ENCODE measurements at regions not wholly inside any gene's neighbourhood (a gene's known extent, or its start where the extent isn't known, plus 50 kb on each side); places are given as distances from the start of the nearest gene placed in this dataset.

- Mint-ChIP-seq H3K9me3 (peaks cover 0 to 24% (median 6%) of the 10 kb centered on the region in 11 donors), H3K36me3 (no peaks in the 10 kb centered on the region), H3K27ac (no peak overlapping the region), H3K4me3 (no peak overlapping the region), H3K27me3 (no peaks in the 10 kb centered on the region), H3K4me1 (no peaks in the 10 kb centered on the region)
- Histone ChIP-seq H3K27me3 (ENCODE audit: control insufficient read depth in 2 of 2, insufficient read depth in 2 of 2, low read length in 2 of 2) (no peaks in the 10 kb centered on the region), H3K36me3 (ENCODE audit: control insufficient read depth in 2 of 3, insufficient read depth in 3 of 3, low read length in 3 of 3) (no peaks in the 10 kb centered on the region), H3K9me3 (ENCODE audit: control insufficient read depth in 2 of 3, low read length in 3 of 3) (no peaks in the 10 kb centered on the region), H3K4me3 (ENCODE audit: low read length) (no peak overlapping the region), H3K27ac (ENCODE audit: low read depth, low read length) (no peak overlapping the region), H3K4me1 (ENCODE audit: control insufficient read depth in 2 of 2, insufficient read depth in 2 of 2, low read length in 2 of 2) (no peaks in the 10 kb centered on the region)
- ChIA-PET CTCF (no interaction called here), POLR2A (no interaction called here)
- intact Hi-C loops (cut with micrococcal nuclease): no loop called here
- DNase-seq (no peak), ATAC-seq (no peak)
These were observed 234.4 kb upstream of the CLEC14A start for GRCh38 chr14:38490273-38490672.

- no peaks in the 10 kb centered on the region for H3K27me3 ChIP-seq (ENCODE audit: control insufficient read depth in 2 of 2, insufficient read depth in 2 of 2, low read length in 2 of 2)
These were observed 229.1 kb upstream of the CLEC14A start for GRCh38 chr14:38485026-38485425.

GRCh38 chr14:38481952-38482678 is 226.2 kb upstream of the CLEC14A start:
- Histone ChIP-seq H3K9me3 (ENCODE audit: control insufficient read depth in 2 of 3, low read length in 3 of 3) (peaks cover 0 to 7% (median 0%) of the 10 kb centered on the region in 3 experiments), H3K27ac (ENCODE audit: low read depth, low read length) (no peak overlapping the region), H3K36me3 (ENCODE audit: control insufficient read depth in 2 of 3, insufficient read depth in 3 of 3, low read length in 3 of 3) (no peaks in the 10 kb centered on the region), H3K4me3 (ENCODE audit: low read length) (no peak overlapping the region), H3K27me3 (ENCODE audit: control insufficient read depth in 2 of 2, insufficient read depth in 2 of 2, low read length in 2 of 2) (no peaks in the 10 kb centered on the region), H3K4me1 (ENCODE audit: control insufficient read depth in 2 of 2, insufficient read depth in 2 of 2, low read length in 2 of 2) (no peaks in the 10 kb centered on the region)
- H3K27ac Mint-ChIP-seq: no peak overlapping the region
- peaks cover 0 to 9% (median 4%) of the 10 kb centered on the region in 5 donors for H3K36me3 Mint-ChIP-seq
- ATAC-seq: no peak
- intact Hi-C loops (cut with micrococcal nuclease): no loop called here
- DNase-seq: no peak
- peaks cover 0 to 4% (median 0%) of the 10 kb centered on the region in 5 donors for H3K27me3 Mint-ChIP-seq
- H3K4me3 Mint-ChIP-seq: no peak overlapping the region
- peaks cover 5 to 25% (median 10%) of the 10 kb centered on the region in 11 donors for H3K9me3 Mint-ChIP-seq
- CTCF ChIA-PET: interaction anchor here (0.5 kb wide), 1 partner anchor 21 kb away, joined by 4 read pairs; no protein-coding TSS in a partner anchor
- no peaks in the 10 kb centered on the region for H3K4me1 Mint-ChIP-seq
- POLR2A ChIA-PET: no interaction called here

More at GRCh38 chr14:38485026-38485425, 229.1 kb upstream of the CLEC14A start:
- no peaks in the 10 kb centered on the region for H3K4me1 ChIP-seq (ENCODE audit: control insufficient read depth in 2 of 2, insufficient read depth in 2 of 2, low read length in 2 of 2)
- H3K27ac Mint-ChIP-seq: no peak overlapping the region
- no peaks in the 10 kb centered on the region for H3K4me1 Mint-ChIP-seq
- H3K4me3 Mint-ChIP-seq: no peak overlapping the region
- H3K36me3 Mint-ChIP-seq: no peaks in the 10 kb centered on the region
- DNase-seq (no peak), ATAC-seq (no peak)
- ChIA-PET POLR2A (no interaction called here), CTCF (no interaction called here)
- H3K9me3 Mint-ChIP-seq: peaks cover 0 to 15% (median 0%) of the 10 kb centered on the region in 11 donors
- H3K4me3 ChIP-seq (ENCODE audit: low read length): no peak overlapping the region
- no peaks in the 10 kb centered on the region for H3K36me3 ChIP-seq (ENCODE audit: control insufficient read depth in 2 of 3, insufficient read depth in 3 of 3, low read length in 3 of 3)
- H3K27ac ChIP-seq (ENCODE audit: low read depth, low read length): no peak overlapping the region
- intact Hi-C loops (cut with micrococcal nuclease): no loop called here
- H3K27me3 Mint-ChIP-seq: peaks cover 0 to 4% (median 0%) of the 10 kb centered on the region in 5 donors
- H3K9me3 ChIP-seq (ENCODE audit: control insufficient read depth in 2 of 3, low read length in 3 of 3): no peaks in the 10 kb centered on the region

- H3K27ac Mint-ChIP-seq: no peak overlapping the region
- Histone ChIP-seq H3K9me3 (ENCODE audit: control insufficient read depth in 2 of 3, low read length in 3 of 3) (no peaks in the 10 kb centered on the region), H3K27ac (ENCODE audit: low read depth, low read length) (no peak overlapping the region), H3K4me3 (ENCODE audit: low read length) (no peak overlapping the region), H3K27me3 (ENCODE audit: control insufficient read depth in 2 of 2, insufficient read depth in 2 of 2, low read length in 2 of 2) (no peaks in the 10 kb centered on the region), H3K36me3 (ENCODE audit: control insufficient read depth in 2 of 3, insufficient read depth in 3 of 3, low read length in 3 of 3) (no peaks in the 10 kb centered on the region), H3K4me1 (ENCODE audit: control insufficient read depth in 2 of 2, insufficient read depth in 2 of 2, low read length in 2 of 2) (no peaks in the 10 kb centered on the region)
- H3K4me1 Mint-ChIP-seq: no peaks in the 10 kb centered on the region
- ATAC-seq (no peak), DNase-seq (no peak)
- H3K4me3 Mint-ChIP-seq: no peak overlapping the region
- peaks cover 1 to 13% (median 4%) of the 10 kb centered on the region in 11 donors for H3K9me3 Mint-ChIP-seq
- ChIA-PET CTCF (no interaction called here), POLR2A (no interaction called here)
- peaks cover 0 to 5% (median 0%) of the 10 kb centered on the region in 5 donors for H3K36me3 Mint-ChIP-seq
- intact Hi-C loops (cut with micrococcal nuclease): no loop called here
- H3K27me3 Mint-ChIP-seq: peaks cover 0 to 14% (median 0%) of the 10 kb centered on the region in 5 donors
These were observed 213.3 kb upstream of the CLEC14A start for GRCh38 chr14:38469156-38469555.

GRCh38 chr14:38442208-38442607 is 186.3 kb upstream of the CLEC14A start:
- no peak overlapping the region for H3K27ac Mint-ChIP-seq
- ATAC-seq: no peak
- H3K4me3 Mint-ChIP-seq: no peak overlapping the region
- POLR2A ChIA-PET: no interaction called here
- Histone ChIP-seq H3K4me3 (ENCODE audit: low read length) (no peak overlapping the region), H3K27ac (ENCODE audit: low read depth, low read length) (no peak overlapping the region), H3K4me1 (ENCODE audit: control insufficient read depth in 2 of 2, insufficient read depth in 2 of 2, low read length in 2 of 2) (no peaks in the 10 kb centered on the region), H3K27me3 (ENCODE audit: control insufficient read depth in 2 of 2, insufficient read depth in 2 of 2, low read length in 2 of 2) (no peaks in the 10 kb centered on the region), H3K36me3 (ENCODE audit: control insufficient read depth in 2 of 3, insufficient read depth in 3 of 3, low read length in 3 of 3) (no peaks in the 10 kb centered on the region), H3K9me3 (ENCODE audit: control insufficient read depth in 2 of 3, low read length in 3 of 3) (no peaks in the 10 kb centered on the region)
- CTCF ChIA-PET: no interaction called here
- intact Hi-C loops (cut with micrococcal nuclease): no loop called here
- H3K9me3 Mint-ChIP-seq: peaks cover 2 to 31% (median 12%) of the 10 kb centered on the region in 11 donors
- H3K27me3 Mint-ChIP-seq: peaks cover 0 to 5% (median 0%) of the 10 kb centered on the region in 5 donors
- no peak for DNase-seq
- peaks cover 0 to 4% (median 0%) of the 10 kb centered on the region in 5 donors for H3K36me3 Mint-ChIP-seq
- H3K4me1 Mint-ChIP-seq: no peaks in the 10 kb centered on the region

GRCh38 chr14:38432186-38432585 is 176.3 kb upstream of the CLEC14A start:
- Mint-ChIP-seq H3K27me3 (peaks cover 0 to 8% (median 5%) of the 10 kb centered on the region in 5 donors), H3K36me3 (no peaks in the 10 kb centered on the region), H3K4me3 (no peak overlapping the region), H3K9me3 (peaks cover 0 to 2% (median 0%) of the 10 kb centered on the region in 11 donors), H3K4me1 (no peaks in the 10 kb centered on the region), H3K27ac (no peak overlapping the region)
- Histone ChIP-seq H3K27me3 (ENCODE audit: control insufficient read depth in 2 of 2, insufficient read depth in 2 of 2, low read length in 2 of 2) (no peaks in the 10 kb centered on the region), H3K4me1 (ENCODE audit: control insufficient read depth in 2 of 2, insufficient read depth in 2 of 2, low read length in 2 of 2) (no peaks in the 10 kb centered on the region), H3K9me3 (ENCODE audit: control insufficient read depth in 2 of 3, low read length in 3 of 3) (no peaks in the 10 kb centered on the region), H3K27ac (ENCODE audit: low read depth, low read length) (no peak overlapping the region), H3K4me3 (ENCODE audit: low read length) (no peak overlapping the region), H3K36me3 (ENCODE audit: control insufficient read depth in 2 of 3, insufficient read depth in 3 of 3, low read length in 3 of 3) (no peaks in the 10 kb centered on the region)
- DNase-seq: no peak
- intact Hi-C loops (cut with micrococcal nuclease): no loop called here
- ChIA-PET POLR2A (no interaction called here), CTCF (no interaction called here)
- ATAC-seq: no peak

- POLR2A ChIA-PET: no interaction called here
- Mint-ChIP-seq H3K9me3 (peaks cover 0 to 2% (median 0%) of the 10 kb centered on the region in 11 donors), H3K27me3 (peaks cover 0 to 8% (median 5%) of the 10 kb centered on the region in 5 donors), H3K36me3 (no peaks in the 10 kb centered on the region), H3K4me3 (no peak overlapping the region), H3K27ac (no peak overlapping the region), H3K4me1 (no peaks in the 10 kb centered on the region)
- CTCF ChIA-PET: no interaction called here
- ATAC-seq (no peak), DNase-seq (no peak)
- Histone ChIP-seq H3K27me3 (ENCODE audit: control insufficient read depth in 2 of 2, insufficient read depth in 2 of 2, low read length in 2 of 2) (no peaks in the 10 kb centered on the region), H3K4me1 (ENCODE audit: control insufficient read depth in 2 of 2, insufficient read depth in 2 of 2, low read length in 2 of 2) (no peaks in the 10 kb centered on the region), H3K4me3 (ENCODE audit: low read length) (no peak overlapping the region), H3K9me3 (ENCODE audit: control insufficient read depth in 2 of 3, low read length in 3 of 3) (no peaks in the 10 kb centered on the region), H3K27ac (ENCODE audit: low read depth, low read length) (no peak overlapping the region), H3K36me3 (ENCODE audit: control insufficient read depth in 2 of 3, insufficient read depth in 3 of 3, low read length in 3 of 3) (no peaks in the 10 kb centered on the region)
- intact Hi-C loops (cut with micrococcal nuclease): no loop called here
These were observed 175.3 kb upstream of the CLEC14A start for GRCh38 chr14:38431156-38431555.
